GM21619 (cell line): ENCODE measurements at regions not wholly inside any gene's neighbourhood (a gene's known extent, or its start where the extent isn't known, plus 50 kb on each side); places are given as distances from the start of the nearest gene placed in this dataset.

Source experiments
- ATAC-seq: cut with Tn5 transposase; IDR thresholded peaks from one replicate; pipeline ENCODE4 v1.9.1; 2021; ENCODE audit not compliant: unreplicated experiment

DNA sequence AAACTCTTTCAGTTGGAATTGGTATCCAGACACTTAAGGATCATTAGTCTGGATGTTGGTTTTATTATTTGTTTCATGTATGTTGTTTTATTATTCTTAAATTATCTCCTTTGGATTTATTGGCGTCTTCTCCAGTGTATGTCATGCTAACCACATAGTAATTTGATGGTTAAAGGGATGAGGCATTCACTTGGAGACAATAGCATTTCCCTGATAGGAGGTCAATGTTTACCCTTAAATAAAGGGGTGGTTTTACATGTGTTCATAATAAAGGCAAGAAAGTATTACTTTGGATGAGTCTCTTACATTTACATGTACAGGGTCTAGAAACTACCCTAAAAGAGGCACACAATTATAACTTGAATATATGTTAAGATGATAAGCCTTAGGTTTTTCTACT, 51.2 kb upstream of the RNF144B start:
- ATAC-seq = no peak

DNA sequence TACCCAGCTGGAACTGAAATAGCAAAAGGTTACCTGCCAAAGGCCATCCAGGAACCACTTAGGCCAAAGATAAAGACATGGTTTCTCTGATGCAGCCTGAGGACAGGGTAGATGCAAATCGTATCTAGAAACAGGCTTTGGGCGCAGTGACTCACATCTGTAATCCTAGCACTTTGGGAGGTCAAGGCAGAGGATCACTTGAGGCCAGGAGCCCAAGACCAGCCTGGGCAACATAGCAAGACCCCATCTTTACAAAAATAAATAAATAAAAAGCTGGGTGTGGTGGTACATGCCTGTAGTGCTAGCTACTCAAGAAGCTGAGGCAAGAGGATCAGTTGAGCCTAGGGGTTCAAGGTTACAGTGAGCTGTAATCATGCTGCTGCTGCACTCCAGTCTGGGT, 52.9 kb upstream of the RNF144B start:
- ATAC-seq = no peak

DNA sequence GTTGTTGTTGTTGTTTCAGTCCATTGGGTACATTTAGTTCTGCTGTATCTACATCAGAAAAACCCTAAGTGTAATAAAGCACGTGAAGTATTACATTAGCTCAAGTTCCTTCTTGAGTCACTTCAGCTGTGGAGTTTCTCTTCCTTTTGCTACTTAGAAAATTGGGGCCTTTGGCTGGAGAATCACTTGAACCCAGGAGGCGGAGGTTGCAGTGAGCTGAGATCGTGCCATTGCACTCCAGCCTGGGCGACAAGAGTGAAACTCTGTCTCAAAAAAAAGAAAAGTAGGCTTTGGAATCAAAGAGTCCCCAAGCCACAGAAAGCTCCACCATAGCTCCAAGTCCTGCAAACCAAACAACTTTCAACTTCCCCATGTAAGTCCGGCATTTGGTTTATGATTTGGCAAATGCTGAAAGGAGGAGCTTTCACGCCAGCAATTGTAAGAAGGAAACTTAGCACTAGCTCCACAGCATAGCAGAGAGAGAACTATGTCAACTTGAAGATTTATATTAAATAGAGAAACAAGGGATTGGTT, 56.5 kb upstream of the RNF144B start:
- no peak for ATAC-seq

DNA sequence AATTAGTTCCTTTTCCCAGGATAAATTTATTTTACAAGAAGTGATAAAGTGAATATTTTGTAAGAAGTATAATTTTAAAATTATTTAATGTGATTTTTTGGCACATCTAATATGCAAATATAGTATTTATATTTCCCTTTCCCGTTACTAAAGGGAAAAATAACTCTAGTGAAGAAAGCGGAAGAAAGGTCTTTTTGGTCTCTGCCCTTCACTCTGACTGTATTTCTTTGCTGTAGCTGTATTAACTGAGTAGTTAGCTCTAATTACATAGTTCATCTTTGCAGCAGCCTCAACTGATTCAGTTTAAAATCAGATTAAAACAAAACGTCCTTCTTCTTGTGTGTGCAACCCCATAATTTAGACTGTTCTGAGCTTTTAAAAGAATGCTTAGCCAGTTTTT, 57.4 kb upstream of the RNF144B start:
- no peak for ATAC-seq

DNA sequence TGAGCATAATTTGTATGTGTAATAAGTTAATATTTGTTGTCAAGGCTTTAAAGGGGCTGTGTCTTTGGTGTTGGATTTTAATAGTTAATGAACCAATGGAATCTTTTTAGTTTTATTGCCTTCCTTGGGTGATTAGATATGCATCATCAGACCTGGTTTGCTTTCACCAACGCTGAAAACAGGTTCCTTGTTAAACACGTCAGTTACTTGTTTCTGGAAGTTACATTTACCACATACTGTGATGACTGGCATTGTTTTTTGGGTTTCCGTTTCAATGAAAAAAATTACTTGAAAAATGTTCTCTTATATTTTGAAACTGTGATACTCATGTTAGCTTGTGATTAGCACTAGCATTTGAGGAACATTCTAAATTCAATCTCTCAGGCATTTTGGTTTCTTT, 58.6 kb upstream of the RNF144B start:
- ATAC-seq = no peak

DNA sequence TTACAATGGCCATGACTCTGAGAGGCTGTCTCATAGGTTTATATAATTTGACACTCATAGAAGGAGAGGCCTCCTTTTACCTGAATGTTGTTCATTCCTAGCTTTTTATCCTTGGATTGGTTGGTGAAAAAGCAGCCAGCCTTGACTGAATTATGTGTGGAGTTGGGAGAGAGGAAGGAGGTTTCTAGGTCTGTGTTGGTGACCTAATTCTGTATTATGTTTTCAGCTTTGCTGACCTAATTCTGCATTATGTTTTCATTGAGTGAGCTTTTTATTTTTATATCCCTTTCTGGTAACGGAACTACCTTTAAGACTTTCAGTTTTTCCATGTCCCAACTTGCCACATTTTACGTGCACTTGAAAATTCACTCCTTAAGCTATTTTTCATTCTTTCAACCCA, 59.1 kb upstream of the RNF144B start:
- ATAC-seq = no peak

DNA sequence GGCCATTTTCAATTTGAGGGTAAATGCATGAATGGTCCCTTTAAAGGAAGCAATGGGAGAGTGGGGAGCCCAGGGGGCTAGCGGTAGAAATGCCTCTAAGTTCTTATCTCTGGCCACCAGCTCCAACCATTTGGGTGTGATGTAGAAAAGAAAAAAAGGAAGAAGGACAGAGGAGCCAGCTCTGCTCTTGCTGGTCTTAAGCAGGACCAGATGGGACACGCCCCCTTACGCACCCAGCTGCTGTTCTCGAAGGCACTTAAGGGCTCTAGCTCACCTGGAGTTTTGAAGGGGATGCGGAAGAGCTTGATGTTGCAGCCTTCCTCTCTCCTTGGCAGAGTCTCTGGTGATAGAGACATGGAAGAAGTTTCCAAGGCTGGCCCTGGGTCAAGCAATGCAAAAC, 59.5 kb upstream of the RNF144B start:
- no peak for ATAC-seq

DNA sequence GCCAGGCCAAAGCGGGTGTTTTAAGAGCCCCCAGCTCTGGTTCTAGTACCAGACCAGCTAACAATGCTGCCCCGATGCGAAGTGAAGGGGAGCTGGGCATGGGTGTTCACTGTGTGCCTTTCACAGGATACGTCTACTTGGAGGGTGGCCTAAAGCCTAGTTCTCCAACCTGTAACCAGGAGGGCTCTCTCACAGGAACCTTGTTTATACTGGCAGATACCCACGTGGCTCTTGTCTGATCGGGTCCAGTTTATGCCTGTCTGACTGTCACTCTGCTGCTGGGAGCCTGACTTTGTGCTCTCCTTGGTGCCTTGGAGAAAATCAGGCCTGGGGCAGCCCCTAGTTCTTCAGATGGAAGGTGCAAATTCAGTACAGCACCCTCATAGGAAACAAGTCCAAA, 60.2 kb upstream of the RNF144B start:
- no peak for ATAC-seq

DNA sequence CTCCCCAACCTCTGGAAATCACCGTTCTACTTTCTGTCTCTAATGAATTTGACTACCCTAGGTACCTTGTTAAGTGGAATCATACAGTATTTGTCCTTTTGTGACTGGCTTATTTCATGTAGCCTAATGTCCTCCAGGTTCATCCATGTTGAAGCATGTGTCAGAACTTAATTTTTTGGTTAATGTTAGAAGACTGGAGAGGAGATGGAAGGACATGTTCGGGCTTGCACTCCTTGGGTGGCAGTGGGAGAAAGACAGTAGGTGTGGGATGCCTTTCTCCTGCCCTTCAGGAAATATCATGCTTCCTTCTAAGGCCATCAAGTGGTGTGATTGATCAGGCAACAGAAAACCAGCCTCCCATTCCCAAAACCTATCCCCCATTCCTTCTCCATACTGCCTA, 61.1 kb upstream of the RNF144B start:
- ATAC-seq = no peak

DNA sequence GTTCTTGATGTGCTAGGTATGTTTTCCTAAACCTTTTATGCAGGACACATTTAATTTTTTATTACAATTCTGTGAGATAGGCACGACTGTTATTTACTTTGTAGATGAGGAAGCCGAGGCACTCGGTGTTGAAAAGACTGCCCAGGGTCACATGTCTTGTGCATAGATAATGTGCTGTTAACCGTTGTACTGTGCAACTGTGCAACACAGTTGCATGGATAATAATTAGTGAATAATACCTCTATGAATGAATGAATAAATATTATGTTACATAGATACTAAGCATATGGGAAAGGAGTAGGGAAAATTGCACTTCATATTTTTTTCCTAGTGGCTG, 60.3 kb upstream of the DEK start:
- ATAC-seq = no peak

DNA sequence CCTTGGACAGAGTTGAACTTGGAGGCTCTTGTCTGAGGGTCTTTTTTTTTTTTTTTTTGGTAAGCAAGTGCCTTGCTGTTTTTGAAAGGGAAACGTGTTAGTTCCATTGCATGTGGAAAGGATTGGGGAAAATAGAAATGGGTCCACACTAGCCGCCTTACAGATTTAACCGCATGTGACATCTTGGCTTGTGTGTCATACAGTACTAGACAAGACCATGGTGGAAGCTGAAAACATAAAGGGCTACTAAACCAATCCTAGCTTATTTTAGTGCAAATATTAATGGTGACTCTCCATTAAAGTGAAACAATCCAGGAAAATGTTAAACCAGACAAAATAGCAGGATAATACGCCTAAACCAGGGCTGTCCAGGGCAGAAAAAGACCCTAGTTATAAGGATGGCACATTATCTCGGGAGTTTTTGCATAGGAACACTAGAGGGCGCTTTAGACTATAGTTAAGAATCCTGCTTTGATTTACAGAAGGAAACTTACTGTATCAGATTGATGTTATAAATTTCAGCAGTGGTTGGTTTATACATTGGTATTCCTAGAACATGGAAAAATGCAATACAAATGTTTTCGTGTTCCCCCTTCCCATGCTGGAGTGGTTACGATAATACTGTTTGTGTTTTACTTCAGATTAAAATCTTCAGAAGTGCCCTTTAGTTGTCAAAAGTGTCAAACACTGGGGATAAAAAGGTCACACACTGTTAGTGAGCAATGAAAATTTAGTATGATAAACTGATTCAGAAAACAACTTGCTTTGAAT, 59.8 kb upstream of the DEK start:
- ATAC-seq = peak; percentile 50

DNA sequence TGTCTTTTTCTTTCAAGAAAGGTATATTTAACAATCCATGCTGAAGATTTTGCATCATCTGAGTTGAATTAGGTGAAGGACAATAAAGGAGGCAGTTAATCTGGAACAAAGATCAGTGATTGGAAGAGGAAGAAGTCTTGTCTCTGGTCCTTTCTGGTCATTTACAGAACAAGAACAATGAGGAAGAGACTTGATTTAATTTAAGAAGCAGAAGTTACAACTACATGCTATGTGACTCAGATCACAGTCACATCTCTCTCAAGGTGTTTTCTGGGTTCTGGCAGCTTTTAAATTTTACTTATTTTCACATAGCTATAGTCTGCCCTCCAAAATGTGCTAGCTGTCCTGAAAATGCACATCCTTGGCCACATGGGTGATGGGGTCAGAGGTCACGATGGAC, 53.5 kb upstream of the DEK start:
- no peak for ATAC-seq

DNA sequence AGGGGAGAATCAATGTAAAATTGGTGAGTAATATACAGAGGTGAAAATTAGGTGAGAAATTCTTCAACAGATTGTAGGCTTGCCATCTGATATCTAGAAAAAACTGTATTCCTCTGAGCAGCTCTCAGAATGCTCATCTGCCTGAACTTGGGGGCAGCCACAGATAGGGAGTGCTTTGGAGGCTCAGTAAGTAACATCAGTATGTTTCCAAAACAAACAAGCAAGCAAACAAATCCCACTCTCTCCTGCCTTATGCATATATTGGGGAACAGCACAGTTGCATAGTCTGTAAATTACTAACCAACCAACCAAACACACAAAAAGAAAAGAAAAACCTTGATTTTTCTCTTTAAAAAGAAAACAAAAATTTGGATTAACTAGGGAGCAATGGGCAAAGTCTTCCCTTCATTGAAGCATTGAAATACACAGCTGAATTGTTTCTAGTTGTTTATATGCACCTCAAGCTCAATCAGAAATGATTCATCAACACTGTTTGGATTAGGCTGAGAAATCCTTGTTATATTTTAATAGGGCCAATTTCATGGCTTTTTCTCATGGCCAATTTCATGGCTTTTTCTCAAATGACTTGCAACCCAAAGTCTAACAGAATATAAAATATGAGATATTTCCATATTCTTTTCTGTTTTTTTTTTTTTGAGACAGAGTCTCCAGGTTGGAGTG, 50.1 kb upstream of the DEK start:
- ATAC-seq = no peak
